Endodermal cell (in vitro differentiated cells): ENCODE measurements at regions not wholly inside any gene's neighbourhood (a gene's known extent, or its start where the extent isn't known, plus 50 kb on each side); places are given as distances from the start of the nearest gene placed in this dataset.

Source experiments
- DNase-seq: peaks from one replicate; pipeline ENCODE4 v3.0.0-alpha.2; 2017
- H3K27ac ChIP-seq: 2 replicates; pipeline ENCODE4 v1.5.1; 2013; ENCODE audit warnings: mild to moderate bottlenecking, low read depth, low read length, moderate library complexity
- H3K27me3 ChIP-seq: 2 replicates; pipeline ENCODE4 v1.6.1; 2013; ENCODE audit warnings: mild to moderate bottlenecking, low read length, moderate library complexity; ENCODE audit not compliant: insufficient read depth, control insufficient read depth, poor library complexity, severe bottlenecking
- H3K36me3 ChIP-seq: 2 replicates; pipeline ENCODE4 v1.7.0; 2013; ENCODE audit warnings: mild to moderate bottlenecking, low read length, moderate library complexity; ENCODE audit not compliant: control insufficient read depth, insufficient read depth
- H3K4me1 ChIP-seq: one replicate; pipeline ENCODE4 v1.7.0; 2013; ENCODE audit warnings: low read length; ENCODE audit not compliant: control insufficient read depth, insufficient read depth
- H3K4me3 ChIP-seq: 2 replicates; pipeline ENCODE4 v1.5.1; 2013; ENCODE audit warnings: mild to moderate bottlenecking, low read length, moderate library complexity
- H3K9ac ChIP-seq: 2 replicates; pipeline ENCODE4 v1.6.1; 2013; ENCODE audit warnings: mild to moderate bottlenecking, low read length, moderate library complexity; ENCODE audit not compliant: poor library complexity, severe bottlenecking; ENCODE audit errors: extremely low read depth
- H3K9me3 ChIP-seq: 2 replicates; pipeline ENCODE4 v1.6.1; 2013; ENCODE audit warnings: mild to moderate bottlenecking, low read length, moderate library complexity; ENCODE audit not compliant: control insufficient read depth
- H3K27ac Mint-ChIP-seq: 2 replicates; pipeline ENCODE4 v1.8.0; 2020; ENCODE audit warnings: mixed read lengths
- H3K27me3 Mint-ChIP-seq: 2 replicates; pipeline ENCODE4 v1.8.0; 2021; ENCODE audit warnings: mild to moderate bottlenecking, mixed read lengths; ENCODE audit not compliant: insufficient read depth
- H3K36me3 Mint-ChIP-seq: 2 replicates; pipeline ENCODE4 v1.8.0; 2020; ENCODE audit warnings: low read depth, mixed read lengths
- H3K4me1 Mint-ChIP-seq: 2 replicates; pipeline ENCODE4 v1.8.0; 2020; ENCODE audit warnings: mixed read lengths
- H3K4me3 Mint-ChIP-seq: 2 replicates; pipeline ENCODE4 v1.8.0; 2020; ENCODE audit warnings: mild to moderate bottlenecking, moderate library complexity, mixed read lengths
- H3K9me3 Mint-ChIP-seq: 2 replicates; pipeline ENCODE4 v1.8.0; 2020; ENCODE audit warnings: mild to moderate bottlenecking, mixed read lengths
- CTCF ChIP-seq: fragments of 200-600 bp; sonication (generic); conservative IDR thresholded peaks from 2 replicates; pipeline ENCODE4 v1.5.0; 2021; ENCODE audit warnings: antibody characterized with exemption, mild to moderate bottlenecking
- WGBS, 2 experiments: methylation state at CpG; one replicate each; pipeline versions ENCODE4 v1.1.5 to v1.1.7; 2013; ENCODE audit warnings: missing lambda C conversion rate in 2 of 2, mixed read lengths in 1 of 2; ENCODE audit not compliant: insufficient coverage in 1 of 2, insufficient read length in 1 of 2; 5-methylcytosine and 5-hydroxymethylcytosine counted together

GRCh38 chr10:10702211-10702610 is 315.5 kb upstream of the CELF2 start:
- H3K9me3 Mint-ChIP-seq, result peaks cover 4% of the 10 kb centered on the region

GRCh38 chr10:10703382-10703781 is 314.3 kb upstream of the CELF2 start:
- peaks cover 4% of the 10 kb centered on the region for H3K4me1 ChIP-seq
- no peaks in the 10 kb centered on the region for H3K36me3 ChIP-seq
- Mint-ChIP-seq H3K27ac (no peak overlapping the region), H3K9me3 (no peaks in the 10 kb centered on the region), H3K4me1 (peaks cover 5% of the 10 kb centered on the region), H3K36me3 (no peaks in the 10 kb centered on the region), H3K27me3 (no peaks in the 10 kb centered on the region), H3K4me3 (no peak overlapping the region)
- H3K9me3 ChIP-seq, result no peaks in the 10 kb centered on the region
- H3K4me3 ChIP-seq, result no peak overlapping the region
- TF ChIP-seq CTCF, result no peak
- no peak for DNase-seq
- H3K9ac ChIP-seq, result no peak overlapping the region
- no peak overlapping the region for H3K27ac ChIP-seq
- no peaks in the 10 kb centered on the region for H3K27me3 ChIP-seq
- 95 to 100% methylated on average over 1 to 2 of the region's 2 CpGs for WGBS, 2 experiments

More at GRCh38 chr10:10702211-10702610, 315.5 kb upstream of the CELF2 start:
- Histone ChIP-seq H3K27ac (no peak overlapping the region), H3K27me3 (no peaks in the 10 kb centered on the region), H3K9me3 (peaks cover 2% of the 10 kb centered on the region), H3K4me1 (peaks cover 4% of the 10 kb centered on the region), H3K9ac (no peak overlapping the region), H3K4me3 (no peak overlapping the region), H3K36me3 (no peaks in the 10 kb centered on the region)
- Mint-ChIP-seq H3K4me3 (no peak overlapping the region), H3K36me3 (no peaks in the 10 kb centered on the region), H3K4me1 (peaks cover 5% of the 10 kb centered on the region), H3K27me3 (no peaks in the 10 kb centered on the region), H3K27ac (no peak overlapping the region)
- no peak for DNase-seq
- WGBS, 2 experiments, result 25 to 83% methylated on average over 1 of the region's 1 CpG
- no peak for TF ChIP-seq CTCF

GRCh38 chr10:10712155-10712704 is 305.4 kb upstream of the CELF2 start:
- H3K9me3 ChIP-seq, result no peaks in the 10 kb centered on the region
- Mint-ChIP-seq H3K4me1 (peaks cover 5% of the 10 kb centered on the region), H3K27me3 (no peaks in the 10 kb centered on the region), H3K27ac (no peak overlapping the region), H3K36me3 (no peaks in the 10 kb centered on the region), H3K9me3 (no peaks in the 10 kb centered on the region), H3K4me3 (no peak overlapping the region)
- WGBS, 2 experiments, result 93 to 94% methylated on average over 7 of the region's 7 CpGs
- no peaks in the 10 kb centered on the region for H3K4me1 ChIP-seq
- H3K4me3 ChIP-seq, result no peak overlapping the region
- no peak overlapping the region for H3K9ac ChIP-seq
- no peak for DNase-seq
- no peak overlapping the region for H3K27ac ChIP-seq
- H3K36me3 ChIP-seq, result no peaks in the 10 kb centered on the region
- TF ChIP-seq CTCF, result no peak
- no peaks in the 10 kb centered on the region for H3K27me3 ChIP-seq
